ENCODE measurements at regions not wholly inside any gene's neighbourhood (a gene's known extent, or its start where the extent isn't known, plus 50 kb on each side); places are given as distances from the start of the nearest gene placed in this dataset.

DNA sequence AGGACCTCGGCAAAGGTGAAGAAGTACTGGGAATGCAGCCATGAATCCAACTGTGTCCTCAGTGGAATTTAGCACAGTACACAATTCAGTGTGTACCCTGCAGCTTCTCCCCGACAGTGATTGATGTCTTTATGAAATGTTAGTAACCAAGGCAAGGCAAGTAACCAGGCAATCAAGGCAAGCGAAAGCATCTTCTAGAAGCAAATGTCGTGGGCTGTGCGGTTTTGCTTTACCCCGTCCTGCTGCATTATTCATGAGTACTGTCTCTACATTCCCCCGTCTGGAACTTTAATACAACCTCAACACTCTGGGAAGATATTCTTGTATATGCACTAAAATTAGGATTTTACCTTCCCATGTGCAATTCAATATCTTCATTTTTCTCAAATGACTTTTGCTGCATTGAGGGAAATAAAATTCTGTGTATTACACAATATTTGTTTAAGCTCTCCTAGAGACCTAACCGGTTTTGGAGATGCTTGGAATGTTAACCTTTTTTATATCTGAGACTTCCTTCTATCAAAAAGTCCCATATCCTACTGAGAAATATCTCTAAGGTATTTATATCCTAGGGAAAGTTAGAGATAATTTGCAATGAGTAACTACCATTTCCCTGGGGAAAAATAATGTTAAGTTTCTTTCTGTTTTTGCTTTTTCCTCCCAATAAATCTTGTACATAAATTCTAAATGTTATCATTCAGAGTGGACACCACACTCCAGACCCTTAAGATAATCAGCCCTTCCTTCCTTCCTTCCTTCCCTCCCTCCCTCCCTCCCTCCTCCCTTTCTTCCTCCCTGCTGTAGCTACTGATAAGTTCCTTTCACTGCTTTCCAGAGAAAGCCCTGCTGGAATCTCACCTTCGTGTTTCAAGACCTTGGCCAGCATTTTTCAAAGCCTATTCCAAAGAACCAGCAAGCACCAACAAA lies 51.9 kb upstream of the ADORA2B start:
- Mint-ChIP-seq H3K9me3 (no peaks in the 10 kb centered on the region), H3K36me3 (ENCODE audit: low read depth) (no peaks in the 10 kb centered on the region), H3K4me1 (peaks cover 11% of the 10 kb centered on the region), H3K4me3 (no peak overlapping the region), H3K27ac (no peak overlapping the region), H3K27me3 (no peaks in the 10 kb centered on the region)
- ChIA-PET POLR2A (no interaction called here), CTCF (no interaction called here)
- no peak for DNase-seq

DNA sequence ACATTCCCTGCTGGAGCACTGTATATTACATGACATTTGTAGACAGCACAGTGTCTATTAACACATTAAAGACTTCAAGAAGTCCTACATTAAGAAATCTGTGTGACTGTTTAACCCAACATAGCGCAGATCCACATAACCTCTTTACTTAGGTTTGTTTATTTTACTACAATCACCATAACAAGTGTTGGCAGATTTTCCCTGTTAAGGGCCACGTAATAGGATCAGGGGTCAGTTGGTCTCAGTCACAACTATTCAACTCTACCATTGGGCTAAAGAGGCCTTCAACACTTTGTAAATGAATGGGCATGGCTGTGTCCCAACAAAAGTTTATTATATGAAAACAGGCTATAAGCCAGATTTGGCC lies 51.3 kb upstream of the ADORA2B start:
- Mint-ChIP-seq H3K27ac (no peak overlapping the region), H3K36me3 (ENCODE audit: low read depth) (no peaks in the 10 kb centered on the region), H3K9me3 (no peaks in the 10 kb centered on the region), H3K4me1 (peaks cover 15% of the 10 kb centered on the region), H3K4me3 (no peak overlapping the region), H3K27me3 (no peaks in the 10 kb centered on the region)
- ChIA-PET POLR2A (no interaction called here), CTCF (no interaction called here)
- no peak for DNase-seq

DNA sequence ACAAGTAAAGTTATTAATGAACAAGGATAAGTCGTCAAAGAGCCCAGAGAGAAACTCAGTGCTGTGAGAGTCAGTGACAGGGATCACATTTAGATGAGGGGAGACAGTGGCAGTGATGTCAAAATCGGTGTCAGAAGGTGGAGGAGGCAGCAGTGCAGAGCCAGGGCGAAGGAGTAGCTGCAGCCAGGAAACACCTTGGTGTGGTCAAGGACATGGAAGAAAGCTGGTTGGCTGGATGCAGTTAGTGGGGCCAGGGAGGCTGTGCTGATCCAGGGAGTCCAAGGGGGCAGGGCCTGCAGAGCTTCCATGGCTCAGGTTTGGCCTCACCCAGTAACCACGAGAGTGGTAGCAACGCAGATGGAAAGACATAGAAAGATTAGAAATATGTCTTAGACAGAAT lies 50.7 kb upstream of the ADORA2B start:
- Mint-ChIP-seq H3K27me3 (no peaks in the 10 kb centered on the region), H3K27ac (no peak overlapping the region), H3K36me3 (ENCODE audit: low read depth) (no peaks in the 10 kb centered on the region), H3K4me3 (no peak overlapping the region), H3K4me1 (peaks cover 15% of the 10 kb centered on the region), H3K9me3 (no peaks in the 10 kb centered on the region)
- ChIA-PET CTCF (interaction anchor here (1.3 kb wide), 1 partner anchor 11 kb away, joined by 5 read pairs; no protein-coding TSS in a partner anchor), POLR2A (no interaction called here)
- no peak for DNase-seq

DNA sequence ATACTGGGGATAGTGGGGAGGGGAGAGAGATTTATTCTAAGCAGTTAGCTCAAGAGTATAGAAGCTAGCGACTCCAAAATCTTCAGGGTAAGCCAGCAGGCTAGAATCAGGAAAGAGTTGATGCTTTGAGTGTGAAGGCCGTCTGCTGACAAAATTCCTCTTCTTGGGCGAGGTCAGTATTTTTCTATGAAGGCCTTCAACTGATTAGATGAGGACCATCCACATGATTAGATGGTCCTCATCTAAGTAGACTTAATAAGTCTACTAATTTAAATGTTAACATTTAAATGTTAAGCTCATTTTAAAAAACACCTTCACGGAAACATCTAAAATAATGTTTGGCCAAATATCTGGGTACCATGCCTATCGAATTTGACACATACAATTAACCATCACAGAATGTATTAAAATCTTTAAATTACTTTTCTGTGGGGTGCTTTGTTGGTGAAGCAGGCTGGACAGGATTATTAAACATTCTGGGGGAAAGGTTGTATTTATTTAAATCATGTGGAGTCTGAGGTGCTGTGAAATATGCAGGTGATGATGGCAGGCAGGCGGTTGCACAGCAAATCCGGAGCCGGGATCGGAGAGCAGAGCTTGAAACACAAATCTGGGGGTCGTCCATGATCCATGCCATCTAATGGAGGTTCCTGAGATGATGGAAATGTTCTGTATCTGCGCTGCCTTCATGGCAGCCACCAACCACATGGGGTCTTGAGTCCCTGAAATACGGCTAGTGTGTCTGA lies 49.8 kb upstream of the ADORA2B start:
- peaks cover 2% of the 10 kb centered on the region for H3K9me3 Mint-ChIP-seq
- peaks cover 3% of the 10 kb centered on the region for H3K36me3 Mint-ChIP-seq (ENCODE audit: low read depth)
- no peak for DNase-seq
- ChIA-PET POLR2A (no interaction called here), CTCF (interaction anchor here (1.3 kb wide), 1 partner anchor 10 kb away, joined by 5 read pairs; no protein-coding TSS in a partner anchor)
- no peak overlapping the region for H3K27ac Mint-ChIP-seq
- H3K27me3 Mint-ChIP-seq: no peaks in the 10 kb centered on the region
- peaks cover 15% of the 10 kb centered on the region for H3K4me1 Mint-ChIP-seq
- H3K4me3 Mint-ChIP-seq: no peak overlapping the region
